ENCODE measurements at regions not wholly inside any gene's neighbourhood (a gene's known extent, or its start where the extent isn't known, plus 50 kb on each side); places are given as distances from the start of the nearest gene placed in this dataset.

GRCh38 chr1:173407846-173408245 is 69.3 kb upstream of the PRDX6 start:
- Mint-ChIP-seq H3K9me3 (ENCODE audit: unreplicated experiment) (no peaks in the 10 kb centered on the region), H3K36me3 (ENCODE audit: unreplicated experiment) (no peaks in the 10 kb centered on the region), H3K27me3 (ENCODE audit: unreplicated experiment) (no peaks in the 10 kb centered on the region), H3K4me3 (ENCODE audit: unreplicated experiment) (no peak overlapping the region), H3K4me1 (ENCODE audit: unreplicated experiment) (peaks cover 5% of the 10 kb centered on the region), H3K27ac (ENCODE audit: unreplicated experiment) (no peak overlapping the region)
- TF ChIP-seq CTCF (IDR thresholded peaks at IDR 0.05): no peak
- DNase-seq (ENCODE audit: extremely low spot score, unreplicated experiment): no peak

- Mint-ChIP-seq H3K4me1 (ENCODE audit: unreplicated experiment) (peaks cover 5% of the 10 kb centered on the region), H3K4me3 (ENCODE audit: unreplicated experiment) (no peak overlapping the region), H3K9me3 (ENCODE audit: unreplicated experiment) (no peaks in the 10 kb centered on the region), H3K36me3 (ENCODE audit: unreplicated experiment) (no peaks in the 10 kb centered on the region), H3K27me3 (ENCODE audit: unreplicated experiment) (no peaks in the 10 kb centered on the region), H3K27ac (ENCODE audit: unreplicated experiment) (no peak overlapping the region)
- no peak for DNase-seq (ENCODE audit: extremely low spot score, unreplicated experiment)
- no peak for TF ChIP-seq CTCF (IDR thresholded peaks at IDR 0.05)
Observed at GRCh38 chr1:173408886-173409285, 68.2 kb upstream of the PRDX6 start.

GRCh38 chr1:173409613-173410012 is 67.5 kb upstream of the PRDX6 start:
- H3K4me3 Mint-ChIP-seq (ENCODE audit: unreplicated experiment): no peak overlapping the region
- H3K27me3 Mint-ChIP-seq (ENCODE audit: unreplicated experiment): no peaks in the 10 kb centered on the region
- H3K4me1 Mint-ChIP-seq (ENCODE audit: unreplicated experiment): peaks cover 5% of the 10 kb centered on the region
- no peak for TF ChIP-seq CTCF (IDR thresholded peaks at IDR 0.05)
- no peak overlapping the region for H3K27ac Mint-ChIP-seq (ENCODE audit: unreplicated experiment)
- no peak for DNase-seq (ENCODE audit: extremely low spot score, unreplicated experiment)
- H3K9me3 Mint-ChIP-seq (ENCODE audit: unreplicated experiment): no peaks in the 10 kb centered on the region
- H3K36me3 Mint-ChIP-seq (ENCODE audit: unreplicated experiment): no peaks in the 10 kb centered on the region

GRCh38 chr1:173410133-173410793 is 66.9 kb upstream of the PRDX6 start:
- Mint-ChIP-seq H3K4me3 (ENCODE audit: unreplicated experiment) (no peak overlapping the region), H3K4me1 (ENCODE audit: unreplicated experiment) (peaks cover 5% of the 10 kb centered on the region), H3K36me3 (ENCODE audit: unreplicated experiment) (no peaks in the 10 kb centered on the region), H3K27me3 (ENCODE audit: unreplicated experiment) (no peaks in the 10 kb centered on the region), H3K27ac (ENCODE audit: unreplicated experiment) (no peak overlapping the region), H3K9me3 (ENCODE audit: unreplicated experiment) (no peaks in the 10 kb centered on the region)
- no peak for DNase-seq (ENCODE audit: extremely low spot score, unreplicated experiment)
- no peak for TF ChIP-seq CTCF (IDR thresholded peaks at IDR 0.05)

- Mint-ChIP-seq H3K27me3 (ENCODE audit: unreplicated experiment) (no peaks in the 10 kb centered on the region), H3K9me3 (ENCODE audit: unreplicated experiment) (no peaks in the 10 kb centered on the region), H3K4me1 (ENCODE audit: unreplicated experiment) (peaks cover 1% of the 10 kb centered on the region), H3K36me3 (ENCODE audit: unreplicated experiment) (no peaks in the 10 kb centered on the region), H3K27ac (ENCODE audit: unreplicated experiment) (no peak overlapping the region), H3K4me3 (ENCODE audit: unreplicated experiment) (no peak overlapping the region)
- DNase-seq (ENCODE audit: extremely low spot score, unreplicated experiment): no peak
- no peak for TF ChIP-seq CTCF (IDR thresholded peaks at IDR 0.05)
Observed at GRCh38 chr1:173410794-173411236, 66.3 kb upstream of the PRDX6 start.
